GM18499 (cell line): ENCODE measurements at regions not wholly inside any gene's neighbourhood (a gene's known extent, or its start where the extent isn't known, plus 50 kb on each side); places are given as distances from the start of the nearest gene placed in this dataset.

Source experiments
- ATAC-seq: cut with Tn5 transposase; IDR thresholded peaks from one replicate; pipeline ENCODE4 v1.9.1; 2021; ENCODE audit warnings: moderate number of reproducible peaks; ENCODE audit not compliant: insufficient read depth, unreplicated experiment

DNA sequence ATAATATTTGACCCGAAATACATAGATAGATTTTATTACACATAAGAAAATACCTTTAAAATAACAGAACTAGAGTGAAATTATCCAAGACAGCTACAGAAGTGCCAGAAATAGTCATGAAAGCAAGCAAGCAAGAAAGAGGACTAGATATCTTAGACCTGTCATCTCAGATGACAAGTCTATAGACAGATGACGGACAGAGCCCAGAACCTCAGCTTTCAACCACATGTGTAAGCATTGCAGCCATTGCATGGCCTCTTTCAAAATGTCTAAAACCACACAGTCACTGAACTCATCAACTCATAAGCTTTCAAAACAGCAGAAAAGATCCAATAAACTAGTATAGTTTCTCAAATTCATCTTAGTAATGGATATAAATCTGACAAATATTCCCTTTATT lies 59.8 kb upstream of the FHIT start:
- no peak for ATAC-seq

DNA sequence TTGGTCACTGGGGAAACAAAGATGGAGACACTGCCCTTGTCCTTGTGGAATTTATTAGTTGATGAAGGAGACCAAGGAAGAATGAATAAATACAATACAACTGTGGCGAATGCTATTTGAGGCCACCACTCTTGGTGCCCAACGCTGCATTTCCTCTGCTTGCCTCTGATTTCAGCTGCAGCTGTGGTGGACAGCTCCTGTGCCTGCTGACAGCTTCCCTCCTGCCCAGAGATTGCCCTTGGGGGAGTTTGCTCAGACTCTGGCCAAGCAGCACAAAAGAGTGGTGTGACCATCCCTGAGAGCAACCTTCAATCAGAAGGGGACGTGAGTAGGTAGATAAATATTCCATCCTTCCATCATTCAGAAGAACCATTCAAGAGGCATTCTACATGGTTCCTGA lies 64.6 kb upstream of the FHIT start:
- ATAC-seq, result no peak

DNA sequence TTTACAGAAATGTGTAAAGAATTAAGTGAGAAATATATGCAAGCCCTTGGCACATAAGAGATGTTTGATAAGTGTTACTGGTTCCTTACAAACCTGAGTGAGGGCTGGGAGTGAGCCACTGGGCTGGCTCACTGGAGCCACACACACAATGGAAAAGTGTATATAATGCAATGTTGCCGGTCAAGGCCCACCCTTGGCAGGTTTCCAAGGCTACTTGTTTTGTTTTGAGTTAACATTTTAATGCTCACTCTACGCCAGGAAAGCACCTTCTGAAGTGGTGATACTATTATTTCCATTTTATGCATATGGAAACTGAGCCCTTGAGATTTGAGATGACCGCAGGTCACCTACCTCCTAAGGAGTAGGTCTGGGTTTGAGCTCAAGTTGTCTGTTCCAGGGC lies 71.8 kb upstream of the FHIT start:
- no peak for ATAC-seq

DNA sequence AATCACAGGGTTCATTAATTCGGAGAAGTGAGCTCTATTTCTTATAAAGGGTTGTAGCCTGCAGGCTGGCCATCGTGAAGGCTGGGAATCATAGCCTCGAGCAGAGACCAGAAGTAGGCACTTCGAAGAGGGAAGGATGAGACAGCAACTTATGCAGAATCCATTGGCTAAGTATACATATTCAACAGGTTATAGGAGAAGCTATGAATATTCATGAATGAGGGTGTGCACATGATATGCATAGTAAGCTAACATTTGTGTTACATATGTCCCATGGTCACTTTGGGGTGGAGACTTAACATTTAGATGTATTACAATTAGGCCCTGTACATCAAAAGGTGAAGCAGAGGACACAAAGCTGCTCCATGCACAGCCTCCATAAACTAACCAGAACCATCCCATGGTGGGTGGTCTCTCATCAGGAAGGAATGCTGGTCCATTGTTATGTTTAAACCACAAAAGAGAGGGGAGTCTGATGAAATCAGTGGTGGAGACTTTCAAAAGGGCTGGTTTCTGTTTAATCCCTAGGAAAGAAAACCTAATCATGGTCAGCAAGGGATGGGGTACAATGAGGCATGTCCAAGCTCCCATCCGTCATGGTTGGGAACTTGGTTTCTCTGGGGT lies 80.8 kb upstream of the FHIT start:
- no peak for ATAC-seq

DNA sequence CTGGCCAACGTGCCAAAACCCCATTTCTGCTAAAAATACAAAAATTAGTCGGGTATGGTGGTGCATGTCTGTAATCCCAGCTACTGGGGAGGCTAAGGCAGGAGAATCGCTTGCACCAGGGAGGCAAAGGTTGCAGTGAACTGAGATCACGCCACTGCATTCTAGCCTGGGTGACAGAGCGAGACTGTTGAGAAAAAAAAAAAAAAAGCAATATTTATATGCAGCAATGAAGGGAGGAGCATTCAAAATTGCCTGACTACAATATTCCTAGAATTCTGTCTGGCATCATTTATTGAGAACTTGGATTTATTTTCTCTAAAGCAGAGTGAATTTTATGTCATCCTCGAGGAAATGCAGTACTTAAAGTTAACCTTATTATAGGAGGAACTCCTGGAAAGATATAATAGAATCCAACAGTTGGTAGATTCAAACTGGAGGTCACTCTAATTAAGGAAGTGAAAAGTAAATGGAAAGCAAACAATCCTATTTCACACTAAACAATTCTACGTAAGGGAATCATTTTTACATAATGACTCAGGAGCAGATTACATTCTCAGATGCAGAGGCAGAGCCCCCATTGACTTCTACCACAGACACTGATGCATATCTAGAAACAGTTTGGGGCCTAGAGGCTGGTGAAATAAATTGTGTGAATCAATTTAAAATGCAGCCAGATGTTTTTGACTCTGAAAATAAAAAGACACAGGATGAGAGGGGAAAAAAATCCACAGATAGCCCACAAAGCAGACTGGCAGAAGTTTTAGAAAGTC lies 82.1 kb upstream of the FHIT start:
- ATAC-seq, result no peak

DNA sequence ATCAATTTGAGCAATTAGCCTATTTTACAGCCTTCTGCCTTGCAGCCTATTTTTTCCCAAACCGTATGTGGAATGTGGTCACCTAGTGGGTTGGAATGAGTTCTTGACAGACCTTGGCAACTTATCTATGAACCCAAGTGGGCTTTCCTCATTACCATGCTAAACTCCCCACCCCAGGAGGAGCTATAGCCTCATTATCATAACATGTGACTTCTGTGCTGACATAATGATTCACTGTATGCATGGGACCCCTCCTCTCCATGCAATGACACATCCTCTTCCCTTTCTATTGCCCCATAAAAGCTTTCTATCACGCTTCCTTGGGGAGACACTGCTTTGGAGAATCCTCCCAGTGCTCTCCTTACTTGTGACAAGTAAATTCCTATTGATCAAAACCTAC lies 83.5 kb upstream of the FHIT start:
- no peak for ATAC-seq

DNA sequence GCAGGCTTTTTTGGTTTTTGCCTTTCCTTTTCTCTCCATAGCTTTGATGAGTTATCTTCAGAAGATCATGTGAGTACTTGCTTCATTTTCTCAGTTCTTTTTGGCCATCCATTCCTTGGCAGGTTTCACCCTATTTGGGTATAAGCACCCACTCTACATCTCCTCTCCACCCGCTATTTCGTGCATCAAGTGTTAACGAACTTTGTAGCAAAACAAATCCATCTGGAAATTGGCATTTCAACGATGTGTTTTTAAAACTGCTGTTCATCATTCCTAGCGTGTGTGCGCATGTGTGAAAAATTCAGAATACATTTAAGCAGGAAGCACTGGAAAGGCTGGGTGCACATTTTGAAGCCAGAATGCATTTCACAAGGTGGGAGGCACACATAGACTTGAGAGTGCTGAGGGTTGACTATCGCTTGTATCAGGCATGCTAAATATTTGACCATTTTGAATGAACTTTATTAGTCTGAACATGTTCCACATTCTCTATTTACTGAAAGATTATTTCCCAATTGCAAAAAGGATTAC lies 89.7 kb upstream of the FHIT start:
- ATAC-seq, result no peak

DNA sequence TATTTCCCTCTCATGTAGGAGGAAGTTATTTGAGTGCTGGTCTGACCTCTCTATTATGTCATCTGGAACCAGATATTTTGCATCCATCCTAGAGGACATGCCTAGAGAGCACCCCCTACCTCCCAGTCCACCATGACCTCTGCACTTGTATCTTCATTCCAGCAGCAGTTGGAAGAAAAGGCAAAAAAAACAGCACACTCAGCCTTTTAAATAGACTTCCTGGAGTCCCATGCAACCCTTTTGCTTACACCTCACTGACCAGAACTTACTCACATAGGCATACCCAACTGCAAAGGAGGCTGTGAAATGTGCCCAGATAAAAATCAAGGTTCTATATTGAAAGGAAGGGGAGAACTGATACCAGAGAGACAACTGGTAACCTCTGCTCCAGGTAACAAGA lies 92.3 kb upstream of the FHIT start:
- no peak for ATAC-seq

GRCh38 chr3:61345020-61345419 lies 93.8 kb upstream of the FHIT start:
- no peak for ATAC-seq

DNA sequence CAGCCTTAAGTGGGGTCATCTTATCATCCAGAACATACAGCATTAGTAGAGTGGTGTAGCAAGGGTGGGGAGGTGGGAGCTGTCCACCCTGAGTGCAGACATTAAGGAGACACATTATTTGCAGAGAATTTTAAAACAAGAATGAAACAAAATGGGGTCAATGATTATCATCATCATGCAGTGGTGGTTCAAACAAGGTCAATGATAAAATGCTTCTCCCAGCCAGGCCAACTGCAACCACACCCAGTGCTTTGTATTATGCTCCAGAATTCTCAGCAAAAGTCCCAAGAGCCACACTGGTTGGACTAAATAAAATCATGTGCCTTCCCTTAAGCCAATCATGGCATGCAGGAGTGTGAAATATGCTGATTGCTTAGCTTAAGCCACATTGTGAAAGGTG lies 96.7 kb upstream of the FHIT start:
- no peak for ATAC-seq

GRCh38 chr3:61349717-61350116 lies 98.5 kb upstream of the FHIT start:
- ATAC-seq, result no peak

- no peak for ATAC-seq
Measured at GRCh38 chr3:61350782-61351309, 99.6 kb upstream of the FHIT start.

DNA sequence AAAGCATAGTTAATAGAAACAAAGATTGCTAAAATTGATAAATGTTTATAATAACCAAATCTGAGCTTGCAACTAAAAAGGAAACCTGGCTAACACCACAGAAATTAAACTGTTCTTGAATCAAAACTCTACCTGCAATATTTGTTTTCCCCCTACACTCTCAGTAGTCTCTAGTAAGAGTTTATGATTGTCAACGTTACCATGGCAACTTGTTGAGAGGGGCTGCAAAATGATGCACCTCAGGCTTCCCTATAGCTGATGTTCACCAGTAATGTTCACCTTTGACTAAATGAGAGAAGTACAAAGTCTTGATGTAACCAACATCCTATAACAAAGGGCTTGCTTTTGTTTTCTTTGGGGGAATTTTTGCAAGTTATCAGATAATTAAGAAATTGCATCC lies 101.1 kb upstream of the FHIT start:
- no peak for ATAC-seq

DNA sequence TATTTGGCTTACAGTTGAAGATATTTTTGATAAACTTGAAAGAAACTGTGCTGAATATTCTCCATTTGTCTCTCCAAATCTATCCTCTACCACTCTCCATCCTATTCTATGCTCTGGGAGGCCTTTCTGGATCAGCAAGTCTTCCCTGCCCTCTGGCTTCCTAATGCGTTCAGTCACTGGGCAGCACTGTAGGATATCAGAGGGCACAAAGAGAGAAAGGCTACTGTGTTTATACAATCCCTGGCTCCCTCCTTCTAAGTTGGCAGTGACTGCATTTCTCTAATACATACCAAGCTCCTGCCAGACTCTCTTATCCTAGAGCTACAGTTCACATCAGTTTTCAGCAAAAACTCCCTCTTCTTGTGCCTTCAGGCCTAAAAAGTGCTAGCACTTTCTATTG lies 102.1 kb upstream of the FHIT start:
- no peak for ATAC-seq

DNA sequence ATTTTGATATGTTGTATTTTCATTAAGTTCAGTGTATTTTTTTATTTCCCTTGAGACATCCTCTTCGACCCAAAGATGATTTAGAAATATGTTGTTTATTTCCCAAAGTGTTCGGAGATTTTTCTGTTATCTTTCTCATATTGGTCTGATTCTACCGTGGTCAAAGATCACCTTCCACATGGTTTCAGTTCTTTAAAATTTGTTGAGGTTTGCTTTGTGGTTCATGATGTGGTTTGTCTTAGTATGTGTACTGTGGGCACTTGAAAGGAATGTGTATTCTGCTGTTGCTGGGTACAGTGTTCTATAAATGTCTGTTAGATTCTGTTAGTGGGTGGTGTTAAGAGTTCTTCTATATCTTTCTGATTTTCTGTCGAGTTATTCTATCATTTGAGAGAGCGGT lies 103.4 kb upstream of the FHIT start:
- ATAC-seq, result no peak

DNA sequence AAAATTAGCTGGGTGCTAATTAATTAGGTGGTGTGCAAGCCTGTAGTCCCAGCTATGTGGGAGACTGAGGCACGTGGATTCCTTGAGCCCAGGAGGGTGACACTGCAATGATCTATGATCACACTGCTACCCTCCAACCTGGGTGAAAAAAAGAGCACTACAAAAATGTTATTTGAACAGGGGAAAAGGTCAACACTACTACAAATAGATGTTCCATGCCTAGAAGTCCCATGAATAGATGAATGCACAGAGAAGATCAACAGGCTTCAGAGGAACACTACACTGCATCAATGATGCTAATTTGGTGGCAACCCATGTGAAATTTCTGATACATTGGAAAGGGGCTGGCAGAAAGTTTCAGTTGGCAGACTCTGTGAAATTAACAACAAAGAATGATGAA lies 105.4 kb upstream of the FHIT start:
- no peak for ATAC-seq

- no peak for ATAC-seq
Measured at GRCh38 chr3:61357902-61358301, 106.7 kb upstream of the FHIT start.

- peak; percentile 95 for ATAC-seq
Measured at GRCh38 chr3:61358364-61358763, 107.1 kb upstream of the FHIT start.

- no peak for ATAC-seq
Measured at GRCh38 chr3:61360297-61360965, 109.2 kb upstream of the FHIT start.

DNA sequence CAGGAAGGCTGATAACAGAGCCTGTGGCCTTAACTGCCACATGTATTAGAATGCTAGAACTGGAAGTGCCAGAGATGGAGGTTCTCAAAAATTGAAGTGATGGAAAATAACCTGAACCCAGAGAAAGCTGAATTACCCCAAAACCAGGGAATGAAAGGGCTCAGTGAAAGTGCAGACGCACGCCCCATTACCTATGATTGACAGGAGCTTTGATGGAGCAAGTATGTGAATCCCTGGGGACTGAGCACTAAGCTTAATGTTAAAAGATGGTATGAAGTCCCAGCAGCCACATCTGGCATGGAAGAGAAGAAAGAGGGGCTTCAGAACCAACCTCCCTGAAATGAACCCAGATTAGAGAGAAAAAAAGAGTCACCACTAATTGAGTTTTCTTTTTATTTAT lies 118.4 kb upstream of the FHIT start:
- no peak for ATAC-seq

GRCh38 chr3:61371123-61371522 lies 119.9 kb upstream of the FHIT start:
- ATAC-seq, result no peak
